ENCODE measurements at regions not wholly inside any gene's neighbourhood (a gene's known extent, or its start where the extent isn't known, plus 50 kb on each side); places are given as distances from the start of the nearest gene placed in this dataset.

DNA sequence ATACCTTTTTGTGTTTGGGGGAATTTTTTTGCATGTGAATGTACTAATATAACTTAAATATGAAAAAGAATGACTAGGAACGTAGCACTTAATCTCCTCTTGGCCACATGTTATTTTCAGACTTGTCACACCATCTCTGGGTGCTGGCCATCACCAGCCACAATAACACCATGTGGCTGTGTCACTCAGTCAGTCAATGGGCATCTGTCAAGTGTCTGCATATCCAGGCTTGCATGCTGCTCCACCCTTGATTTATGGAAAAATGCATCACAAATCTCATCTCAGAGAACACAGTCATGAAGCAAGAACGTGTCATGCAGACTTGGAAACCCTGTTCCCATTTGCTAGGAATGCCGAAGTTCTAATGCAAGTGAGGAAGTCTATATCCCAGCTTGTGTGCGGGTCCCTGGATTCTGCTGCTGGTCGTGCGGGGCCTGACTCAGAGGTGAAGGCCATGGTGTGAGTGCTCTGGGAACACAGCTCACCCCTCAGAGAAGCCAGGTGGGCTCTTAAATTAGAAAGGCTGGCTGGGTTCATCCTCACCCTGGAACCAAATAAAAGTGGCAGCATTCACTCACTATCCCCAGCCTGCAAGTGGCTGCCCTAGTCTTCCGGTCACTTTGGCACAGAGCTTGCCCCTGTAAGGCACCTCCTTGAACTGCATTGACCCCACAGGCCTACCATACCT, 53.6 kb upstream of the ARHGEF7 start:
- TF ChIP-seq, protein P1, sequence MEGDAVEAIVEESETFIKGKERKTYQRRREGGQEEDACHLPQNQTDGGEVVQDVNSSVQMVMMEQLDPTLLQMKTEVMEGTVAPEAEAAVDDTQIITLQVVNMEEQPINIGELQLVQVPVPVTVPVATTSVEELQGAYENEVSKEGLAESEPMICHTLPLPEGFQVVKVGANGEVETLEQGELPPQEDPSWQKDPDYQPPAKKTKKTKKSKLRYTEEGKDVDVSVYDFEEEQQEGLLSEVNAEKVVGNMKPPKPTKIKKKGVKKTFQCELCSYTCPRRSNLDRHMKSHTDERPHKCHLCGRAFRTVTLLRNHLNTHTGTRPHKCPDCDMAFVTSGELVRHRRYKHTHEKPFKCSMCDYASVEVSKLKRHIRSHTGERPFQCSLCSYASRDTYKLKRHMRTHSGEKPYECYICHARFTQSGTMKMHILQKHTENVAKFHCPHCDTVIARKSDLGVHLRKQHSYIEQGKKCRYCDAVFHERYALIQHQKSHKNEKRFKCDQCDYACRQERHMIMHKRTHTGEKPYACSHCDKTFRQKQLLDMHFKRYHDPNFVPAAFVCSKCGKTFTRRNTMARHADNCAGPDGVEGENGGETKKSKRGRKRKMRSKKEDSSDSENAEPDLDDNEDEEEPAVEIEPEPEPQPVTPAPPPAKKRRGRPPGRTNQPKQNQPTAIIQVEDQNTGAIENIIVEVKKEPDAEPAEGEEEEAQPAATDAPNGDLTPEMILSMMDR (conservative IDR thresholded peaks at IDR 0.05): no peak
- TF ChIP-seq EZH2 (IDR thresholded peaks at IDR 0.05; ENCODE audit: low read depth): no peak
